ENCODE measurements at regions not wholly inside any gene's neighbourhood (a gene's known extent, or its start where the extent isn't known, plus 50 kb on each side); places are given as distances from the start of the nearest gene placed in this dataset.

DNA sequence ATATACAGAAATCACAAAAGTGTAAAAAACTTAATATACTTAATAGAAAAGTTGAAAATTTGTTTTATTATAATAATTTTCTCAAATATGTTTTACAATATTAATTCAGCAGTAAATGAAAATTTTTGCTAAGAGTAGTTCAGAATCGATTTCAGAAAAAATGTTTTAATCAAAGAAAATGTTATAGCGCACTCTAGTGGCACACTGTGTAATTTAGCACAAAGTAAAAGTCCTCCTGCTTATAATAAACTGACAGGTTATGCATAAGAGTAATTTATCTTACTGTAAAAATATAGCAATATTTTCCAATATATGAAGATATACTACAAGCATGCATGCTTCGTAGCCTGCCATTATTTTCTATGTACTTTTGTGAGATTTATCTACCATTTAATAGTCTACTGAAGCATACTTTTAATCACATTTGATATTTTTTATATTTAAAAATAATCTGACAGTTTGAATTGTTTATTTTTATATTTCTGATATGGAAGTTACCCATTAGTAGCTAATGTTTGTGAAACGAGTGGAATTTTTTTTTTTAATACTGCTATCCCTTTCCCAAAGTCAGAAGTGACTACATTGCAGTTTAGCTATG lies 217.9 kb upstream of the KLHL4 start:
- TF ChIP-seq POLR2A (IDR thresholded peaks at IDR 0.05; ENCODE audit: low read length) (no peak), GATA1 (IDR thresholded peaks at IDR 0.05; ENCODE audit: low read depth, low read length) (no peak)

Measured in erythroblast (primary cell).